HCT116 (cell line): ENCODE measurements at regions not wholly inside any gene's neighbourhood (a gene's known extent, or its start where the extent isn't known, plus 50 kb on each side); places are given as distances from the start of the nearest gene placed in this dataset.

Experiments
- ATAC-seq: fragments of 200-7000 bp; cut with Tn5 transposase; 2 replicates; pipeline ENCODE4 v1.9.1; 2020; ENCODE audit warnings: mild to moderate bottlenecking, moderate library complexity
- BruUV-seq: library from RNA; stranded (reverse); fragments of 400-500 nt; replicated peaks from 2 replicates; lab custom pipeline; 2021; lab: Mats Ljungman, UMichigan
- CTCF ChIA-PET: fragments of 300-600 bp; sonication (Branson Sonifier 250); formaldehyde crosslinking; loops from one replicate; lab custom pipeline; 2021; ENCODE audit warnings: antibody characterized with exemption; lab: Charles Lee
- POLR2A ChIA-PET: fragments of 300-600, 350-600 bp; sonication (Branson Sonifier 250); formaldehyde crosslinking; loops from one replicate; lab custom pipeline; 2021; ENCODE audit warnings: antibody characterized with exemption; lab: Charles Lee
- RAD21 ChIA-PET, 2 experiments: fragments of 300-600 bp; sonication (Branson Sonifier 250); formaldehyde crosslinking; loops; one replicate each; lab custom pipeline; 2023; ENCODE audit warnings: low total read pairs in 2 of 2; ENCODE audit not compliant: uncharacterized antibody in 2 of 2, unreplicated experiment in 2 of 2, low non-redundant PET in 1 of 2; lab: Charles Lee
- DNase-seq: peaks from one replicate; pipeline ENCODE4 v3.0.0-alpha.2; 2010; ENCODE audit warnings: low read depth, low spot score
- H2AFZ ChIP-seq: fragments of 200-600 bp; shearing (Covaris generic), sonication (generic); 2 replicates; pipeline ENCODE4 v1.6.1; 2017; ENCODE audit warnings: low read depth, mixed run types, mixed read lengths, antibody characterized with exemption, low read length; ENCODE audit not compliant: poor library complexity, severe bottlenecking
- H3K27ac ChIP-seq: 2 replicates; pipeline ENCODE4 v1.5.1; 2012; ENCODE audit warnings: low read depth, low read length
- H3K27me3 ChIP-seq: fragments of 200-600 bp; sonication (generic); 2 replicates; pipeline ENCODE4 v1.6.1; 2016; ENCODE audit warnings: mixed run types, low read length, mixed read lengths; ENCODE audit not compliant: insufficient read depth
- H3K36me3 ChIP-seq, 2 experiments: fragments of 200-500 bp in 1 of 2; fragments of 200-600 bp in 1 of 2; sonication (Bioruptor generic) in 1 of 2; sonication (generic) in 1 of 2; 2 replicates each; pipeline versions ENCODE4 v1.5.1 to v1.6.1; 2014 to 2016; ENCODE audit warnings: low read length in 2 of 2, inconsistent platforms in 1 of 2, mixed read lengths in 1 of 2, mixed run types in 1 of 2; ENCODE audit not compliant: insufficient read depth in 2 of 2, control insufficient read depth in 1 of 2
- H3K4me1 ChIP-seq, 2 experiments: fragments of 200-600 bp in 1 of 2; sonication (generic) in 1 of 2; 2 replicates each; pipeline versions ENCODE4 v1.5.1 to v1.6.1; 2012 to 2017; ENCODE audit warnings: low read length in 2 of 2, inconsistent platforms in 1 of 2, mild to moderate bottlenecking in 1 of 2, mixed read lengths in 1 of 2, mixed run types in 1 of 2, moderate library complexity in 1 of 2; ENCODE audit not compliant: insufficient read depth in 2 of 2, control insufficient read depth in 1 of 2
- H3K4me2 ChIP-seq: fragments of 200-600 bp; sonication (generic); 2 replicates; pipeline ENCODE4 v1.6.1; 2017; ENCODE audit warnings: mixed run types, low read length, mixed read lengths
- H3K4me3 ChIP-seq, 2 experiments: fragments of 200-600 bp in 1 of 2; sonication (generic) in 1 of 2; replicated peaks in 1 of 2; 2 replicates each; pipeline ENCODE4 v1.5.1; 2011 to 2016; ENCODE audit warnings: low read length in 2 of 2, control low read depth in 1 of 2, low read depth in 1 of 2, mild to moderate bottlenecking in 1 of 2, mixed read lengths in 1 of 2, mixed run types in 1 of 2
- H3K79me2 ChIP-seq: fragments of 200-600 bp; sonication (generic); 2 replicates; pipeline ENCODE4 v1.6.1; 2017; ENCODE audit warnings: mild to moderate bottlenecking, mixed run types, low read length, moderate library complexity, mixed read lengths; ENCODE audit not compliant: insufficient read depth
- H3K9ac ChIP-seq: fragments of 200-600 bp; sonication (generic); 2 replicates; pipeline ENCODE4 v1.6.1; 2016; ENCODE audit warnings: low read length, mixed read lengths
- H3K9me2 ChIP-seq: fragments of 200-600 bp; sonication (generic), shearing (Covaris generic); 2 replicates; pipeline ENCODE4 v1.6.1; 2017; ENCODE audit warnings: mixed run types, mild to moderate bottlenecking, moderate library complexity; ENCODE audit not compliant: insufficient read depth
- H3K9me3 ChIP-seq, 2 experiments: fragments of 200-500 bp in 1 of 2; fragments of 200-600 bp in 1 of 2; sonication (Bioruptor generic) in 1 of 2; sonication (generic) in 1 of 2; 2 replicates each; pipeline ENCODE4 v1.6.1; 2014 to 2017; ENCODE audit warnings: low read length in 2 of 2, mixed read lengths in 2 of 2, inconsistent platforms in 1 of 2, low read depth in 1 of 2, mild to moderate bottlenecking in 1 of 2, mixed run types in 1 of 2, moderate library complexity in 1 of 2; ENCODE audit not compliant: control insufficient read depth in 1 of 2, insufficient read depth in 1 of 2
- H4K20me1 ChIP-seq: fragments of 200-600 bp; sonication (generic), shearing (Covaris generic); 2 replicates; pipeline ENCODE4 v1.6.1; 2017; ENCODE audit warnings: mixed run types, mild to moderate bottlenecking, moderate library complexity; ENCODE audit not compliant: insufficient read depth
- CBX3 ChIP-seq: IDR thresholded peaks from 2 replicates; pipeline ENCODE4 v1.6.1; 2012; ENCODE audit warnings: low read depth
- CEBPB ChIP-seq: IDR thresholded peaks from 2 replicates; pipeline ENCODE4 v1.6.1; 2012; ENCODE audit warnings: low read depth
- EGR1 ChIP-seq: IDR thresholded peaks from 2 replicates; pipeline ENCODE4 v1.6.1; 2012; ENCODE audit warnings: low read depth
- ELF1 ChIP-seq: IDR thresholded peaks from 2 replicates; pipeline ENCODE4 v1.6.1; 2012; ENCODE audit warnings: low read depth, borderline replicate concordance
- EZH2 ChIP-seq: fragments of 200-600 bp; sonication (generic); IDR thresholded peaks from 2 replicates; pipeline ENCODE4 v1.6.1; 2017; ENCODE audit warnings: antibody characterized with exemption, mixed run types
- JUND ChIP-seq: IDR thresholded peaks from 2 replicates; pipeline ENCODE4 v1.6.1; 2012
- POLR2AphosphoS5 ChIP-seq: IDR thresholded peaks from 2 replicates; pipeline ENCODE4 v1.6.1; 2011; ENCODE audit warnings: mild to moderate bottlenecking, low read depth, low read length, moderate library complexity
- SIN3A ChIP-seq: IDR thresholded peaks from 2 replicates; pipeline ENCODE4 v1.6.1; 2012; ENCODE audit warnings: low read depth
- SP1 ChIP-seq: IDR thresholded peaks from 2 replicates; pipeline ENCODE4 v1.6.1; 2012; ENCODE audit warnings: low read depth
- SRF ChIP-seq: IDR thresholded peaks from 2 replicates; pipeline ENCODE4 v1.6.1; 2012; ENCODE audit warnings: low read depth
- TCF7L2 ChIP-seq: IDR thresholded peaks from 2 replicates; pipeline ENCODE4 v1.7.0; 2011; ENCODE audit warnings: borderline replicate concordance, inconsistent platforms; ENCODE audit not compliant: insufficient read depth, insufficient read length; ENCODE audit errors: extremely low read depth
- YY1 ChIP-seq: IDR thresholded peaks from 2 replicates; pipeline ENCODE4 v1.6.1; 2011; ENCODE audit warnings: low read length, low read depth, moderate library complexity, mild to moderate bottlenecking; ENCODE audit not compliant: insufficient replicate concordance; ENCODE audit errors: extremely low read depth
- ZFX ChIP-seq: fragments of 450-650 bp; IDR thresholded peaks from 2 replicates; pipeline ENCODE4 v1.6.1; 2017
- ZNF274 ChIP-seq: fragments of 200-500 bp; sonication (Bioruptor generic); IDR thresholded peaks from 2 replicates; pipeline ENCODE4 v1.6.1; 2014; ENCODE audit warnings: mild to moderate bottlenecking, low read depth, low read length, inconsistent platforms
- intact Hi-C: fragments of 100-400 bp; cut with micrococcal nuclease; formaldehyde crosslinking; loops from 2 replicates; pipeline ENCODE4 v1.10.0; 2022
- TF ChIP-seq, protein P1 (sequence below): IDR thresholded peaks from 2 replicates; pipeline ENCODE4 v1.6.1; 2012
- TF ChIP-seq, protein P2 (sequence below): IDR thresholded peaks from 2 replicates; pipeline ENCODE4 v1.6.1; 2012
- TF ChIP-seq, protein P3 (sequence below), 3 experiments: fragments of 200-600 bp in 1 of 3; sonication (generic) in 1 of 3; IDR thresholded peaks in 2 of 3; conservative IDR thresholded peaks in 1 of 3; 2 replicates each; pipeline ENCODE4 v1.5.1; 2012 to 2017; ENCODE audit warnings: low read depth in 2 of 3, low read length in 2 of 3, antibody characterized with exemption in 1 of 3, borderline replicate concordance in 1 of 3, control low read depth in 1 of 3, mild to moderate bottlenecking in 1 of 3, mixed read lengths in 1 of 3, mixed run types in 1 of 3, moderate library complexity in 1 of 3; ENCODE audit not compliant: insufficient read depth in 1 of 3
- TF ChIP-seq, protein P4 (sequence below): IDR thresholded peaks from 2 replicates; pipeline ENCODE4 v1.6.1; 2011; ENCODE audit warnings: mild to moderate bottlenecking, low read length, moderate library complexity; ENCODE audit not compliant: insufficient replicate concordance; ENCODE audit errors: extremely low read depth
- TF ChIP-seq, protein P5 (sequence below): IDR thresholded peaks from 2 replicates; pipeline ENCODE4 v1.6.1; 2012; ENCODE audit warnings: low read depth

DNA sequence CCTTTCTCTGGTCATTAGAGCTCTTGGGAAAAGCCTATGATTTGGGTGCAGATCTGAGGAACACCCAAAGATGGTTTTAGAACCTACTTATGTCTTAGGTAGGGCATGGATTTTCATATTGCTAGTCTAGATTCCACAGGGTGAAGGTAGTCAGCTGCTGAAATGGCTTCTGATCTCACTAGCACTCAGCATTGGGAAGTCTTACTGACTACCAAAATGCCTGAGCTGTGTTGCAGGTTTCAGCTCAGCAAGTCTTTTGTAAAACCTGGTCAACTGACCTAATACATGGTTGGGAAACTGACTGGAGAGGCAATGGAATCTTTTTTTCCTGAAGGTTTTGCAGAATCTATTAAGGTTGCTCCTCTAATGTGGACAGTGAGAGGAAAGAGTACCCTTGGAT, 136.4 kb downstream of the CCNG2 start:
- Histone ChIP-seq H3K27me3 (no peaks in the 10 kb centered on the region), H2AFZ (no peak overlapping the region), H3K9me2 (no peaks in the 10 kb centered on the region), H3K4me3 (no peak overlapping the region), H3K4me1 (no peaks in the 10 kb centered on the region), H3K9ac (no peak overlapping the region), H3K27ac (no peak overlapping the region), H3K36me3 (no peaks in the 10 kb centered on the region), H3K4me2 (no peak overlapping the region), H4K20me1 (no peaks in the 10 kb centered on the region), H3K79me2 (no peaks in the 10 kb centered on the region), H3K9me3 (no peaks in the 10 kb centered on the region)
- DNase-seq (no peak), ATAC-seq (no peak)
- BruUV-seq = no TSS peak
- POLR2A ChIA-PET = no interaction called here
- TF ChIP-seq ZFX (no peak), EZH2 (no peak), CEBPB (no peak), JUND (no peak), CBX3 (no peak), ELF1 (no peak), SIN3A (no peak), SP1 (no peak), ZNF274 (no peak), YY1 (no peak), POLR2AphosphoS5 (no peak), EGR1 (no peak), SRF (no peak), TCF7L2 (no peak)
- TF ChIP-seq, protein P1, sequence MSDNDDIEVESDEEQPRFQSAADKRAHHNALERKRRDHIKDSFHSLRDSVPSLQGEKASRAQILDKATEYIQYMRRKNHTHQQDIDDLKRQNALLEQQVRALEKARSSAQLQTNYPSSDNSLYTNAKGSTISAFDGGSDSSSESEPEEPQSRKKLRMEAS = no peak
- TF ChIP-seq, protein P2, sequence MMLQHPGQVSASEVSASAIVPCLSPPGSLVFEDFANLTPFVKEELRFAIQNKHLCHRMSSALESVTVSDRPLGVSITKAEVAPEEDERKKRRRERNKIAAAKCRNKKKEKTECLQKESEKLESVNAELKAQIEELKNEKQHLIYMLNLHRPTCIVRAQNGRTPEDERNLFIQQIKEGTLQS = no peak
- TF ChIP-seq, protein P3, sequence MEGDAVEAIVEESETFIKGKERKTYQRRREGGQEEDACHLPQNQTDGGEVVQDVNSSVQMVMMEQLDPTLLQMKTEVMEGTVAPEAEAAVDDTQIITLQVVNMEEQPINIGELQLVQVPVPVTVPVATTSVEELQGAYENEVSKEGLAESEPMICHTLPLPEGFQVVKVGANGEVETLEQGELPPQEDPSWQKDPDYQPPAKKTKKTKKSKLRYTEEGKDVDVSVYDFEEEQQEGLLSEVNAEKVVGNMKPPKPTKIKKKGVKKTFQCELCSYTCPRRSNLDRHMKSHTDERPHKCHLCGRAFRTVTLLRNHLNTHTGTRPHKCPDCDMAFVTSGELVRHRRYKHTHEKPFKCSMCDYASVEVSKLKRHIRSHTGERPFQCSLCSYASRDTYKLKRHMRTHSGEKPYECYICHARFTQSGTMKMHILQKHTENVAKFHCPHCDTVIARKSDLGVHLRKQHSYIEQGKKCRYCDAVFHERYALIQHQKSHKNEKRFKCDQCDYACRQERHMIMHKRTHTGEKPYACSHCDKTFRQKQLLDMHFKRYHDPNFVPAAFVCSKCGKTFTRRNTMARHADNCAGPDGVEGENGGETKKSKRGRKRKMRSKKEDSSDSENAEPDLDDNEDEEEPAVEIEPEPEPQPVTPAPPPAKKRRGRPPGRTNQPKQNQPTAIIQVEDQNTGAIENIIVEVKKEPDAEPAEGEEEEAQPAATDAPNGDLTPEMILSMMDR (IDR thresholded peaks at IDR 0.05 in 2 of 3, conservative IDR thresholded peaks at IDR 0.05 in 1 of 3; ENCODE audit: borderline replicate concordance in 1 of 3, insufficient read depth in 1 of 3, low read depth in 2 of 3, low read length in 2 of 3) = no peak
- TF ChIP-seq, protein P4, sequence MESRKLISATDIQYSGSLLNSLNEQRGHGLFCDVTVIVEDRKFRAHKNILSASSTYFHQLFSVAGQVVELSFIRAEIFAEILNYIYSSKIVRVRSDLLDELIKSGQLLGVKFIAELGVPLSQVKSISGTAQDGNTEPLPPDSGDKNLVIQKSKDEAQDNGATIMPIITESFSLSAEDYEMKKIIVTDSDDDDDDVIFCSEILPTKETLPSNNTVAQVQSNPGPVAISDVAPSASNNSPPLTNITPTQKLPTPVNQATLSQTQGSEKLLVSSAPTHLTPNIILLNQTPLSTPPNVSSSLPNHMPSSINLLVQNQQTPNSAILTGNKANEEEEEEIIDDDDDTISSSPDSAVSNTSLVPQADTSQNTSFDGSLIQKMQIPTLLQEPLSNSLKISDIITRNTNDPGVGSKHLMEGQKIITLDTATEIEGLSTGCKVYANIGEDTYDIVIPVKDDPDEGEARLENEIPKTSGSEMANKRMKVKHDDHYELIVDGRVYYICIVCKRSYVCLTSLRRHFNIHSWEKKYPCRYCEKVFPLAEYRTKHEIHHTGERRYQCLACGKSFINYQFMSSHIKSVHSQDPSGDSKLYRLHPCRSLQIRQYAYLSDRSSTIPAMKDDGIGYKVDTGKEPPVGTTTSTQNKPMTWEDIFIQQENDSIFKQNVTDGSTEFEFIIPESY = no peak
- TF ChIP-seq, protein P5, sequence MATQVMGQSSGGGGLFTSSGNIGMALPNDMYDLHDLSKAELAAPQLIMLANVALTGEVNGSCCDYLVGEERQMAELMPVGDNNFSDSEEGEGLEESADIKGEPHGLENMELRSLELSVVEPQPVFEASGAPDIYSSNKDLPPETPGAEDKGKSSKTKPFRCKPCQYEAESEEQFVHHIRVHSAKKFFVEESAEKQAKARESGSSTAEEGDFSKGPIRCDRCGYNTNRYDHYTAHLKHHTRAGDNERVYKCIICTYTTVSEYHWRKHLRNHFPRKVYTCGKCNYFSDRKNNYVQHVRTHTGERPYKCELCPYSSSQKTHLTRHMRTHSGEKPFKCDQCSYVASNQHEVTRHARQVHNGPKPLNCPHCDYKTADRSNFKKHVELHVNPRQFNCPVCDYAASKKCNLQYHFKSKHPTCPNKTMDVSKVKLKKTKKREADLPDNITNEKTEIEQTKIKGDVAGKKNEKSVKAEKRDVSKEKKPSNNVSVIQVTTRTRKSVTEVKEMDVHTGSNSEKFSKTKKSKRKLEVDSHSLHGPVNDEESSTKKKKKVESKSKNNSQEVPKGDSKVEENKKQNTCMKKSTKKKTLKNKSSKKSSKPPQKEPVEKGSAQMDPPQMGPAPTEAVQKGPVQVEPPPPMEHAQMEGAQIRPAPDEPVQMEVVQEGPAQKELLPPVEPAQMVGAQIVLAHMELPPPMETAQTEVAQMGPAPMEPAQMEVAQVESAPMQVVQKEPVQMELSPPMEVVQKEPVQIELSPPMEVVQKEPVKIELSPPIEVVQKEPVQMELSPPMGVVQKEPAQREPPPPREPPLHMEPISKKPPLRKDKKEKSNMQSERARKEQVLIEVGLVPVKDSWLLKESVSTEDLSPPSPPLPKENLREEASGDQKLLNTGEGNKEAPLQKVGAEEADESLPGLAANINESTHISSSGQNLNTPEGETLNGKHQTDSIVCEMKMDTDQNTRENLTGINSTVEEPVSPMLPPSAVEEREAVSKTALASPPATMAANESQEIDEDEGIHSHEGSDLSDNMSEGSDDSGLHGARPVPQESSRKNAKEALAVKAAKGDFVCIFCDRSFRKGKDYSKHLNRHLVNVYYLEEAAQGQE = no peak
- CTCF ChIA-PET = no interaction called here
- RAD21 ChIA-PET = no interaction called here
- intact Hi-C loops = loop anchor here (5.0 kb wide), 1 partner anchor 46 kb away; no protein-coding TSS in a partner anchor
